ENCODE measurements at regions not wholly inside any gene's neighbourhood (a gene's known extent, or its start where the extent isn't known, plus 50 kb on each side); places are given as distances from the start of the nearest gene placed in this dataset.

DNA sequence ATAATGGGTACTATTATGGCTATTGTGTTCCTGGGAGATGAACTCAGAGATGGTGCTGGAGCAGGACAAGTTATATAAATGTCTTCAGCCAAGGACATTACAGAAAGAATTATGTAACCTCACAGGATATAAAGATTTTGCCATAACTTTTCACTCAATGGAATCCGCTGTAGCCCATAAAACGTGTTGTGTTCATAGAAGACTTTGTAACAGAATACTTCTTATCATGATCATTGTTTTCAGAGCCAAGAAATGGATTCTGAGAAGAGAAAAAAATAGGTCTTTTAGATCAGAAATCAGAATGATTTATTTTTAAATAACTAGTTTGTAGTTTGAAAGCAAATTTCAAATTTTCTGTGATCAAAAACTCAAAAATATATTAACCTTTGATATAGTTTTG lies 441.0 kb upstream of the TENM3 start:
- no peak overlapping the region for H2AFZ ChIP-seq (ENCODE audit: low read length)
- H3K27ac ChIP-seq (ENCODE audit: extremely low read length, insufficient read depth, low read length) = no peak overlapping the region
- ATAC-seq = no peak
- no peaks in the 10 kb centered on the region for H3K36me3 ChIP-seq (replicated peaks in 1 of 2; ENCODE audit: control insufficient read depth in 1 of 2, insufficient read depth in 2 of 2, low read length in 2 of 2)
- H4K20me1 ChIP-seq (ENCODE audit: insufficient read depth, low read length) = no peaks in the 10 kb centered on the region
- in situ Hi-C loops (cut with HindIII; ENCODE audit: extremely low pct_ligation_motif_present, low pct_unique_long_range_greater_than_20kb) (no loop called here), intact Hi-C loops (cut with micrococcal nuclease; ENCODE audit: unreplicated experiment) (no loop called here)
- no peak overlapping the region for H3K4me2 ChIP-seq (ENCODE audit: low read depth, low read length)
- H3K27me3 ChIP-seq (ENCODE audit: control insufficient read depth in 1 of 2, insufficient read depth in 2 of 2, low read length in 2 of 2) = no peaks in the 10 kb centered on the region; a peak in 1 of 5 replicates
- DNase-seq (ENCODE audit: low spot score) = no peak
- H3K4me1 ChIP-seq (ENCODE audit: insufficient read depth, low read length) = no peaks in the 10 kb centered on the region
- FAIRE-seq = no peak
- ChIA-PET CTCF (ENCODE audit: low intra/inter-chr PET ratio, low total read pairs) (no interaction called here), POLR2A (no interaction called here)
- 6% methylated on average over 2 of the region's 2 CpGs for WGBS (ENCODE audit: low lambda C conversion rate)
- no peaks in the 10 kb centered on the region for H3K9me3 ChIP-seq (ENCODE audit: low read length)
- BruUV-seq (replicated peaks) = no TSS peak
- H3K79me2 ChIP-seq (ENCODE audit: insufficient read depth, low read length) = no peaks in the 10 kb centered on the region
- H3K9ac ChIP-seq (ENCODE audit: insufficient read depth, low read depth, low read length) = no peak overlapping the region
- H3K4me3 ChIP-seq (replicated peaks in 1 of 3; ENCODE audit: insufficient read depth in 1 of 3, low read depth in 2 of 3, low read length in 3 of 3) = no peak overlapping the region
- no peak for TF ChIP-seq NR2F1 (CRISPR knock-in tag; IDR thresholded peaks at IDR 0.05)
- TF ChIP-seq ATF1 (CRISPR knock-in tag; IDR thresholded peaks at IDR 0.05) = no peak
- TF ChIP-seq, protein P1, sequence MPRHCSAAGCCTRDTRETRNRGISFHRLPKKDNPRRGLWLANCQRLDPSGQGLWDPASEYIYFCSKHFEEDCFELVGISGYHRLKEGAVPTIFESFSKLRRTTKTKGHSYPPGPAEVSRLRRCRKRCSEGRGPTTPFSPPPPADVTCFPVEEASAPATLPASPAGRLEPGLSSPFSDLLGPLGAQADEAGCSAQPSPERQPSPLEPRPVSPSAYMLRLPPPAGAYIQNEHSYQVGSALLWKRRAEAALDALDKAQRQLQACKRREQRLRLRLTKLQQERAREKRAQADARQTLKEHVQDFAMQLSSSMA (CRISPR knock-in tag; IDR thresholded peaks at IDR 0.05) = no peak
- TF ChIP-seq, protein P2, sequence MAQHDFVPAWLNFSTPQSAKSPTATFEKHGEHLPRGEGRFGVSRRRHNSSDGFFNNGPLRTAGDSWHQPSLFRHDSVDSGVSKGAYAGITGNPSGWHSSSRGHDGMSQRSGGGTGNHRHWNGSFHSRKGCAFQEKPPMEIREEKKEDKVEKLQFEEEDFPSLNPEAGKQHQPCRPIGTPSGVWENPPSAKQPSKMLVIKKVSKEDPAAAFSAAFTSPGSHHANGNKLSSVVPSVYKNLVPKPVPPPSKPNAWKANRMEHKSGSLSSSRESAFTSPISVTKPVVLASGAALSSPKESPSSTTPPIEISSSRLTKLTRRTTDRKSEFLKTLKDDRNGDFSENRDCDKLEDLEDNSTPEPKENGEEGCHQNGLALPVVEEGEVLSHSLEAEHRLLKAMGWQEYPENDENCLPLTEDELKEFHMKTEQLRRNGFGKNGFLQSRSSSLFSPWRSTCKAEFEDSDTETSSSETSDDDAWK (CRISPR knock-in tag; IDR thresholded peaks at IDR 0.05) = no peak
- TF ChIP-seq ZSCAN30 (CRISPR knock-in tag; IDR thresholded peaks at IDR 0.05) = no peak
- no peak for TF ChIP-seq PHF8 (CRISPR knock-in tag; IDR thresholded peaks at IDR 0.05)
- no peak for TF ChIP-seq ZNF562 (CRISPR knock-in tag; IDR thresholded peaks at IDR 0.05; ENCODE audit: borderline replicate concordance)
- TF ChIP-seq KMT2A (CRISPR knock-in tag; IDR thresholded peaks at IDR 0.05) = no peak
- TF ChIP-seq EP300 (IDR thresholded peaks at IDR 0.05; ENCODE audit: low read depth in 2 of 2, low read length in 2 of 2) = no peak
- TF ChIP-seq EP300 (CRISPR knock-in tag; IDR thresholded peaks at IDR 0.05; ENCODE audit: borderline replicate concordance) = no peak
- no peak for TF ChIP-seq ZNF839 (CRISPR knock-in tag; IDR thresholded peaks at IDR 0.05; ENCODE audit: borderline replicate concordance)
- no peak for TF ChIP-seq FOXP1 (IDR thresholded peaks at IDR 0.05)
- TF ChIP-seq FOXP1 (CRISPR knock-in tag; IDR thresholded peaks at IDR 0.05) = no peak
- no peak for TF ChIP-seq YY1 (IDR thresholded peaks at IDR 0.05; ENCODE audit: insufficient read depth, insufficient replicate concordance, low read depth, low read length)
- no peak for TF ChIP-seq ZBTB44 (CRISPR knock-in tag; IDR thresholded peaks at IDR 0.05)
- TF ChIP-seq SAFB2 (CRISPR knock-in tag; IDR thresholded peaks at IDR 0.05; ENCODE audit: borderline replicate concordance, low read depth) = no peak
- TF ChIP-seq, protein P3, sequence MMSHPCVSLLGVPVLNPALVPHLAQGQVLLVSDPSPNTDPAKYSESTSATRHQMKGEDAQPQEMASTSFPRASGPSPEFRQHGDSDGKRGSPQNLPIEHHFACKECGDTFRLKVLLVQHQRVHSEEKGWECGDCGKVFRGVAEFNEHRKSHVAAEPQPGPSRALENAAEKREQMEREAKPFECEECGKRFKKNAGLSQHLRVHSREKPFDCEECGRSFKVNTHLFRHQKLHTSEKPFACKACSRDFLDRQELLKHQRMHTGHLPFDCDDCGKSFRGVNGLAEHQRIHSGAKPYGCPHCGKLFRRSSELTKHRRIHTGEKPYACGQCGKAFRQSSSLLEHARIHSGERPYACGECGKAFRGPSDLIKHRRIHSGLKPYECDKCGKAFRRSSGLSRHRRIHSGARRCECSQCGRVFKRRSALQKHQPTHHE (CRISPR knock-in tag; IDR thresholded peaks at IDR 0.05; ENCODE audit: borderline replicate concordance) = no peak
- TF ChIP-seq, protein P4, sequence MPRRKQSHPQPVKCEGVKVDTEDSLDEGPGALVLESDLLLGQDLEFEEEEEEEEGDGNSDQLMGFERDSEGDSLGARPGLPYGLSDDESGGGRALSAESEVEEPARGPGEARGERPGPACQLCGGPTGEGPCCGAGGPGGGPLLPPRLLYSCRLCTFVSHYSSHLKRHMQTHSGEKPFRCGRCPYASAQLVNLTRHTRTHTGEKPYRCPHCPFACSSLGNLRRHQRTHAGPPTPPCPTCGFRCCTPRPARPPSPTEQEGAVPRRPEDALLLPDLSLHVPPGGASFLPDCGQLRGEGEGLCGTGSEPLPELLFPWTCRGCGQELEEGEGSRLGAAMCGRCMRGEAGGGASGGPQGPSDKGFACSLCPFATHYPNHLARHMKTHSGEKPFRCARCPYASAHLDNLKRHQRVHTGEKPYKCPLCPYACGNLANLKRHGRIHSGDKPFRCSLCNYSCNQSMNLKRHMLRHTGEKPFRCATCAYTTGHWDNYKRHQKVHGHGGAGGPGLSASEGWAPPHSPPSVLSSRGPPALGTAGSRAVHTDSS (CRISPR knock-in tag; conservative IDR thresholded peaks at IDR 0.05) = no peak
- no peak for TF ChIP-seq CENPT (CRISPR knock-in tag; IDR thresholded peaks at IDR 0.05; ENCODE audit: low read depth)
- TF ChIP-seq ZNF24 (IDR thresholded peaks at IDR 0.05) = no peak

All from HepG2 (cell line).